GM18870 (cell line): ENCODE measurements at regions not wholly inside any gene's neighbourhood (a gene's known extent, or its start where the extent isn't known, plus 50 kb on each side); places are given as distances from the start of the nearest gene placed in this dataset.
"Not testable (repeated sequence)": the region's sequence is repeated elsewhere in the genome, so short reads cannot be mapped to it uniquely, and the experiment has no call there.

ENCODE experiments used
- ATAC-seq: cut with Tn5 transposase; IDR thresholded peaks from one replicate; pipeline ENCODE4 v1.9.1; 2021; ENCODE audit warnings: moderate library complexity; ENCODE audit not compliant: unreplicated experiment

- no peak for ATAC-seq
Measured at GRCh38 chr21:36207577-36208320, 51.1 kb downstream of the DOP1B start.

GRCh38 chr21:36208326-36209013, 51.8 kb downstream of the DOP1B start:
- no peak for ATAC-seq

DNA sequence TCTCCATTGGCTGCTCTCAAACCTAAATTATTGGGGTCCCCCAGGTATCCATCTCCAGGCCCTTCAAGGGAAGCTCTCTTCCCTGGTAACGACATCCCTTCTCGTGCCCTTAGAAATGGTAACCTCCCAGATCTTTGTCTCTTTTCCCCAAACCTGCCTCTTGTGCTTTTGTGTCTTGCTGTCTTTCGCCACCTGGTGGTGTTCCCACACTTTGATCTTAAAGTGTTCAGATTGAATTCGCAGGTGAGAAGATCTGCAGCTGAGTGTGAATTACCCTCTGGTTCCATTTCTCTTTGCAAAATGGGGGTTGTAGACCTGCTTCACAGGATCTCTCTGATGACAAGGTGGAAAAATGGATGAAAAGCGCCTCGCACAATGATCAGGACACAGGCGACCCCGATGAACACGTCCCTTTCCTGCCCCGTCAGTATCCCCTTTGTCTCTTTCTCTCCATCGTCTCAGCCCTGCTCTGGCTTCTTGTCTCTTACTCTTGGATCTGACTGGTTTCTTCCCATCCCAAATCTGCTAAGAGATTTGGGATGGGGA, 53.1 kb downstream of the DOP1B start:
- ATAC-seq = no peak

DNA sequence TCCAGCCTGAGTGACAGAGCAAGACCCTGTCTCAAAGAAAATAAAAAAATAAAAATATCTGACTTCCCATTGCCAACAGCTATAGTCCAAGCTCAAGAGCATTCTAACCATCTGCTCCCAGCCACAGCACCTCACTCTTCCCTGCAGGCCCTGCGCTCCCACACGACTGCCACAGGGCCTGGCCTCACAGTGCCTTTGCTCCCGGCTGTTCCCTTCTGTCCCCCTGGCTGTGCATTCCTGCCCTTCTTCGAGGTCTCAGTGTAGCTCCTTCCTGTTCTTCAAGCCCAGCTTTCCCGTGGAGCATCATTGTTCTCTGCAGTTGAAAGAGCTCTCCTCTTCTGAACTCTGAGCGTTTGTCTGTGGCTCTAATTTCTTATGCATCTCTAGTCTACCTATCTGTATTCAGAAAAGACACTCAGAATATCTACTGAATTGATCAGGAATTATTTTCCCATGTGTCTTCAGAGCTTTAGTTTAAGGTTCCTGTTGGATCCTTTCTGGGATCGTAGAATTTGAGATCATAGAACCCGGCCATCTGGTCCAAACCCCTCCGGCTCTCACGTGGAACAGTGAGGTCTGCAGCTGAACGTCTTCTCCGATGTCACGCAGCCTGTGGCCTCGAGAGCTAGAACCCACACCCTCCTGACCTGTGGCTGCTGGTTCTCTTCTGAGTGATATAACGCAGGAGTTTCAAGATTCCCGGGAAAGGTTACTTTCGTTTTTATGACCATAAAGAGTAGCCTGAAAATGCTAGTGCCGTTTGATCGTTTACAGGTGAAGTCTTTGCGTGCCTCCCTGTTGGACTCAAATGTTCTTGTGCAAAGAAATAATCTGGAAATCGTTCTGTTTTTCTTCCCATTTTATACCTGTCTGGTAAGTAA, 54.4 kb downstream of the DOP1B start:
- no peak for ATAC-seq

GRCh38 chr21:36211660-36212512, 55.3 kb downstream of the DOP1B start:
- ATAC-seq = no peak

DNA sequence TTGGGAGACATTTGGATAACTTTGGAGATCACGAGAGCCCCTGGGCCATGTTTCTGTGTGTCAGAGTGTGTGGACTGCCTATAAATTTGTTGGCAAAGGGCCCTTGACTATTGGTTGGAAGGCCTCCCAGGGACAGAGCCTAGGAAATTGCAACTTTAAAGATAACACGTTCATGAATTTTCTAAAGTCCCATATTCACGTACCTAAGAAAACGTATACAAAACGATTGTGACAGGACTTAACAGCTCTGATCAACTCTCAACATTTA, 55.8 kb downstream of the DOP1B start:
- no peak for ATAC-seq

GRCh38 chr21:36214561-36214960, 57.9 kb downstream of the DOP1B start:
- ATAC-seq = no peak

DNA sequence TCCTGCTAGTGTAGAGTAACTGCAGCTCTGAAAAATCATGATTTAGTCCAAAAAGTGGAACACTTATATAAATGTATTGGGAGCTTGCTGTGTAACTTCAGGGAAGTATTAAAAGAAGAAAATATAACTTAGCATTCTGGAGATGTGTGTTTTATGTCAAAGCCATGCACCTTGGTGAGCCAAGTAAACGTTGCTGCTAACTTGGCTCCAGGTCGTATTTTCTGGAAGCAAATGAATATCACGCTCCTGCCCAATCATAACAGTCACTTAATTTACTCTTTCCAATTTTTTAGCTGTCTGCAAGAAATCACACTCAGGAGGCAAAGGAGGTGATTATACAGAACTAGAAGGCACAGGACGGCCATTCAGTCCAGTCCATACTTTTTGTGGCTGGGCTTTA, 61.1 kb downstream of the DOP1B start:
- no peak for ATAC-seq

- ATAC-seq = no peak
Measured at GRCh38 chr21:36218691-36219090, 62.1 kb downstream of the DOP1B start.

GRCh38 chr21:36223451-36223850, 66.8 kb downstream of the DOP1B start:
- ATAC-seq = no peak

DNA sequence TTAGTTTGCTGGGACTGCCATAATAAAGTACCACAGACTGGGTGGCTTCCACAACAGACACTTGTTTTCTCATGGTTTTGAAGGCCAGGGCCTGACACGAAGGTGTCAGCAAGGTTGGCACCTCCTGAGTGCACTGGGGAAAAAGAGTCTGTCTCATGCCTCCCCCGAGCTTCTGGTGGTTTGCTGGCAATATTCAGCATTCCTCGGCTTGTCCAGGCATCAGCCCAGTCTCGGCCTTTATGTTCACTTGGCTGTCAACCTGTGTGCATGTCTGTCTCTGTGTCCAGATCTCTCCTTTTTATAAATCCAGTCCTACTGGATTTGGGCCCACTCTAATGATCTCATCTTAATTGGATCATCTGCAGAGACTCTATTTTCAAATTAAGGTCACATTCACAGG, 72.6 kb downstream of the DOP1B start:
- ATAC-seq = no peak

DNA sequence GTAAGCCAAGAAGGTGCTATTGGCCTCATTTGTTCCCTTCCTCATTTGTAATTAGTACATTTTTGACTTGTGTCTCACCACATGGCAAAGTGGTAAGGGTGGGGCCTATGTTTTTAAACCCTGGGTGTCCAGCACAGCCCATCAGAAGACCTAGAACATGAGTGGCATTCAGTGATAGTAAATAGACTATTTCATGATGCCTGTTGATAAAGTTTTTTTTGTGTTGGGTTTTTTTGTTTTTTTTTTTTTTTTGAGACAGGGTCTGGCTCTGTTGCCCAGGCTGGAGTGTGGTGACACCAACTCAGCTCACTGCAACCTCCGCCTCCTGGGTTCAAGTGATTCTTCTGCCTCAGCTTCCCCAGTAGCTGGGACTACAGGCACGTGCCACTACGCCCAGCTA, 74.8 kb downstream of the DOP1B start:
- ATAC-seq = not testable (repeated sequence)

GRCh38 chr21:36232641-36233040, 76.0 kb downstream of the DOP1B start:
- ATAC-seq = no peak

DNA sequence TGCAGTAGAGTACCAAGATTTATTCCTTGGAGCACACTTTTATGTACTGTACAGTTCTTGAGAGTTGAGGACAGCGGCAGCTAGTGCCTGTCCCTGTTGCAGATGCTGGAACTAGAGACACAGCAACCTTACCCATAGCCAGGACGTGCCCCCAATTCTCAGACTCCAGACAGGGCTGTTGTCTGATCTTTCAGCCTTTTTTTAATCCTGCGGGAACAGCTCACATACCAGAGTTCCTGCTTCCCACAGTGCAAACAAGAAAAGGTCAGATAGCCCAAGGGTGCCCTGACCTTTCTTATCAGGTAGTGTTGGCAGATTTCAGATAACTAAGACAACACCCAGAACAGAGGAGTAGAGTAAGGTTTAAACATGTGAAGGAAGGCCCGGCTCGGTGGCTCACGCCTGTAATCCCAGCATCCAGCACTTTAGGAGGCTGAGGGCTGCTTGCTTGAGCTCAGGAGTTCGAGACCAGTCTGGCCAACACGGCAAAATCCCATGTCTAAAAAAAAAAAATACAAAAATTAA, 78.5 kb downstream of the DOP1B start:
- no peak for ATAC-seq

DNA sequence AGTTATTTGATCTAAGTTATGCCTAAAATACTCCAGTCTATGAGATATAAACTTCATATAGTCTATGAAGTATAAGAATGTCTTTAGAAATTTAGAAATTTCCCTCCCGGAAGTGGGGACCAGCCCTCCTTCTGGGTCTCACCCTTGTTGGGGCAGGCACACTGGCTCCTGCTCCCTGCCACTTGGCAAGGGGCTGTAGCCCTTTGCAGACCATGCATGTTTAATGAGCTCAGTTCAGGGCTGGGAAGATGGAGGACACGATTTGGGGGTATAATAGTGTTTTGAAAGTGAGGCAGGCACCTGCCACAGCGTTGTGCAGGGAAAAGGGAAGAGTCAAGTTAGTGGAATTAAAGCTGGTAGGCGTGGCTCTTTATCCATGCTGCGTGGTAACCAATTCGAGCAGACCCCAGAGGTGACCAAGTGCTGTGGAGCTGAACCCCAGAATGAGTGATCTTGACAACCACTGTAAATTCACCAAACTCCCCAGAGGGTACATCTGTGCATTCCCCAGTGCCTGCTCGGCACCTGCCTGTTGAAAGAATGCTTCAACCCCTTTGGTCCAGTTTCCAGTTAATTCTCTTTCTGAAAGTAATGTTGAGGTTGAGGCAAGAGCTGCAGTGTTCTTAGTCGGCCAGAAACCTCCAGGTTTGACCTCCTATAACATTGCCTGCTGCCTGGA, 79.6 kb downstream of the DOP1B start:
- ATAC-seq = no peak

DNA sequence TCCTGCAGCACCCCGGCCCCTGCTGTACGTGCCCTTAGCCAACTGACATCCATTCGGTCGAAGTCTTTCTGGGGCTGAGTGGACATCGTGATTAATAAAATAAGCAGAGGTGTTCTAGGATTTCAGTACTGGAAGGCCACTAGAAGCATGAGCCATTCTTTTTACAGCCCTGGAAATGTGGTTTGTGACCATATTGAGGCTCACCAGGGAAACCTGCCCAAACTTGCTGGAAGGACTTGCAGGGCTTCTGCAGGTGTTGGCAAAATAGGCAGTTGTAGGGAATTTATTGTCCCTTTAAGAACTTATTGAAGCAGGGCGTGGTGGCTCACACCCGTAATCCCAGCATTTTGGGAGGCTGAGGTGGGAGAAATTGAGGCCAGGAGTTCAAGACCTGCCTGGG, 80.8 kb downstream of the DOP1B start:
- no peak for ATAC-seq

GRCh38 chr21:36239585-36239984, 80.4 kb upstream of the MORC3 start:
- ATAC-seq = no peak

- ATAC-seq = no peak
Measured at GRCh38 chr21:36241717-36242116, 78.3 kb upstream of the MORC3 start.

DNA sequence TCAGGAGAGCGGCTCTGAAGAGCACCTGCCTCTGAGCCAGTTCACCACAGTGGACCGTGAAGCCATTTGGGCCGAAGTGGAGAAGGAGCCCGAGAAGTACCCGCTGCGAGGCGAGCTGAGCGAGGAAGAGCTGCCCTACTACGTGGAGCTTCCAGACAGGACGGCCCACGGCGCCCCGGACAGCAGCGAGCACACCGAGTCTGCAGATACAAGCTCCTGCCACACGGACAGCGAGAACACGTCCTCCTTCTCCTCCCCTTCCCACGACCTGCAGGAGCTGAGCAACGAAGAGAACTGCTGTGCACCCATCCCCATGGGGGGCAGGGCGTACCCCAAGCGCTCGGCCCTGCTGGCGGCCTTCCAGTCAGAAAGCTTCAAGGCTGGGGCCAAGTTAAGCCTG, 74.9 kb upstream of the MORC3 start:
- no peak for ATAC-seq

GRCh38 chr21:36245649-36246048, 74.3 kb upstream of the MORC3 start:
- no peak for ATAC-seq
